ENCODE measurements at regions not wholly inside any gene's neighbourhood (a gene's known extent, or its start where the extent isn't known, plus 50 kb on each side); places are given as distances from the start of the nearest gene placed in this dataset.

- H3K36me3 ChIP-seq (replicated peaks): no peaks in the 10 kb centered on the region
- no peak for TF ChIP-seq CTCF (IDR thresholded peaks at IDR 0.05; ENCODE audit: low read depth, low read length, missing control alignments)
- H3K27me3 ChIP-seq (replicated peaks): no peaks in the 10 kb centered on the region
- DNase-seq: no peak
- in situ Hi-C loops (cut with HindIII; ENCODE audit: low pct_ligation_motif_present, low sequenced_read_pairs): no loop called here
- no peak overlapping the region for H3K4me3 ChIP-seq (ENCODE audit: low read depth, low read length)
- H3K27ac ChIP-seq: no peak overlapping the region
These were observed 215.9 kb downstream of the CRPPA start for GRCh38 chr7:16205466-16205865.

GRCh38 chr7:16204953-16205352 lies 216.4 kb downstream of the CRPPA start:
- no peaks in the 10 kb centered on the region for H3K27me3 ChIP-seq (replicated peaks)
- H3K36me3 ChIP-seq (replicated peaks): no peaks in the 10 kb centered on the region
- in situ Hi-C loops (cut with HindIII; ENCODE audit: low pct_ligation_motif_present, low sequenced_read_pairs): no loop called here
- no peak overlapping the region for H3K4me3 ChIP-seq (ENCODE audit: low read depth, low read length)
- TF ChIP-seq CTCF (IDR thresholded peaks at IDR 0.05; ENCODE audit: low read depth, low read length, missing control alignments): no peak
- no peak for DNase-seq
- no peak overlapping the region for H3K27ac ChIP-seq

GRCh38 chr7:16203065-16203464 lies 218.3 kb downstream of the CRPPA start:
- Histone ChIP-seq H3K27me3 (replicated peaks) (no peaks in the 10 kb centered on the region), H3K4me3 (ENCODE audit: low read depth, low read length) (no peak overlapping the region), H3K36me3 (replicated peaks) (no peaks in the 10 kb centered on the region), H3K27ac (no peak overlapping the region)
- DNase-seq: no peak
- TF ChIP-seq CTCF (IDR thresholded peaks at IDR 0.05; ENCODE audit: low read depth, low read length, missing control alignments): no peak
- in situ Hi-C loops (cut with HindIII; ENCODE audit: low pct_ligation_motif_present, low sequenced_read_pairs): no loop called here

GRCh38 chr7:16202303-16202702 lies 219.0 kb downstream of the CRPPA start:
- Histone ChIP-seq H3K4me3 (ENCODE audit: low read depth, low read length) (no peak overlapping the region), H3K36me3 (replicated peaks) (no peaks in the 10 kb centered on the region), H3K27ac (no peak overlapping the region), H3K27me3 (replicated peaks) (no peaks in the 10 kb centered on the region)
- TF ChIP-seq CTCF (IDR thresholded peaks at IDR 0.05; ENCODE audit: low read depth, low read length, missing control alignments): no peak
- in situ Hi-C loops (cut with HindIII; ENCODE audit: low pct_ligation_motif_present, low sequenced_read_pairs): no loop called here
- no peak for DNase-seq

- TF ChIP-seq CTCF (IDR thresholded peaks at IDR 0.05; ENCODE audit: low read depth, low read length, missing control alignments): no peak
- no peak for DNase-seq
- no peak overlapping the region for H3K27ac ChIP-seq
- no peaks in the 10 kb centered on the region for H3K36me3 ChIP-seq (replicated peaks)
- in situ Hi-C loops (cut with HindIII; ENCODE audit: low pct_ligation_motif_present, low sequenced_read_pairs): no loop called here
- no peak overlapping the region for H3K4me3 ChIP-seq (ENCODE audit: low read depth, low read length)
- no peaks in the 10 kb centered on the region for H3K27me3 ChIP-seq (replicated peaks)
These were observed 220.7 kb downstream of the CRPPA start for GRCh38 chr7:16200591-16200990.

- in situ Hi-C loops (cut with HindIII; ENCODE audit: low pct_ligation_motif_present, low sequenced_read_pairs): no loop called here
- H3K4me3 ChIP-seq (ENCODE audit: low read depth, low read length): no peak overlapping the region
These were observed 227.7 kb downstream of the CRPPA start for GRCh38 chr7:16193631-16194030.

More at GRCh38 chr7:16193631-16194030, 227.7 kb downstream of the CRPPA start:
- Histone ChIP-seq H3K27me3 (replicated peaks) (no peaks in the 10 kb centered on the region), H3K36me3 (replicated peaks) (no peaks in the 10 kb centered on the region), H3K27ac (no peak overlapping the region)
- TF ChIP-seq CTCF (IDR thresholded peaks at IDR 0.05; ENCODE audit: low read depth, low read length, missing control alignments): no peak
- no peak for DNase-seq
